Bone marrow (tissue), 2 donors: ENCODE measurements at regions not wholly inside any gene's neighbourhood (a gene's known extent, or its start where the extent isn't known, plus 50 kb on each side); places are given as distances from the start of the nearest gene placed in this dataset.
"Not testable (repeated sequence)": the region's sequence is repeated elsewhere in the genome, so short reads cannot be mapped to it uniquely, and the experiment has no call there.

Experiments
- DNase-seq, 2 donors: peaks; one replicate each; lab custom pipeline; 2025; lab: John Stamatoyannopoulos, UW

DNA sequence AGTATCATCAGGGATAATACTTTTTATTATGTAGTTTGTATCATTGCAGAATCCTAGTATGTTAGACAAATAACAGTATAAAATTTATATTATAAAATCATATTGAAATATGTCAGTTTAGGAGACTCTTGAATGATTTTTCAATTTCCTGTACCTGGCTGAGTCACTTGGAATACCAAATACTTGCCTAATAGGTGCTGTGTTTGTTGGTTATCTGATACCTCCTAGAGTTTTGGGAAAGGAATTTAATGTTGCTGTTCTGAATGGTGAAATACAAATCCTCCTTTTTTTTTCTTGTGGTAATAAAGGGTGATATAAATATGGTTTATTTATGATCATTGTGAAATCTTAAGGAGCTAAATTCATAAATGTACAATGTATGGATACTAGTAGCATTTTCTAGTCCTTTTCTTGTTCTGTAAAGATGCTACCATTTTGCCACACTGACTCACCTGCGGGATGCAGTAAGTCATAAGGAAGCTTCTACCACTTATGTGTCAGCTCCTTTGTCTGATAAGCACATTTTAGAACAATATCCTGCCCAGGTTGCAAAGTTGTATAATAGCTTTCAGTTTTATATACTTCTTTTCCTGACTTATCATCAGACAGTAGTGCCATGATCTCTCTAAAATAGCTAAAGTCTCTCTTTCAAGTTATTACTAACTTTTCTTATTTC is 465.5 kb downstream of the XIRP2 start:
- no peak for DNase-seq

DNA sequence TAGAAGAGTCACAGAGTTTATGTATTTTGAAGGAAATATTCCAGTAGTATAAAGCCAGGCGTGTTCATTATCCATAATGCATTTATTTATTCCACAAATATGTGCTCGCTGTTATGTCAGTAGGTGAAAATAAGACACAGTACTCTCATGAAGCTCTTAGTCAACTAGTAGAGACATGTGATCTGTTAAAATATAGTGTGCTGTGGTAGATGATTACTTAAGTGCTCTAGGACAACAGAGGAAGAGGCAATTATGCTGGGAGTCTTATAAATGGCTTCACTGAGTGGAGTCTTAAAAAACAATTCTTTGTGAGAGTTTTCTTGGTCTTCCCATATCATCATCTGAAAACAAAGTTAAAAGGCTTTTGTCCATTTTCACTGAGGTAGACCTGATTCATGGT is 457.3 kb downstream of the XIRP2 start:
- DNase-seq, result no peak

DNA sequence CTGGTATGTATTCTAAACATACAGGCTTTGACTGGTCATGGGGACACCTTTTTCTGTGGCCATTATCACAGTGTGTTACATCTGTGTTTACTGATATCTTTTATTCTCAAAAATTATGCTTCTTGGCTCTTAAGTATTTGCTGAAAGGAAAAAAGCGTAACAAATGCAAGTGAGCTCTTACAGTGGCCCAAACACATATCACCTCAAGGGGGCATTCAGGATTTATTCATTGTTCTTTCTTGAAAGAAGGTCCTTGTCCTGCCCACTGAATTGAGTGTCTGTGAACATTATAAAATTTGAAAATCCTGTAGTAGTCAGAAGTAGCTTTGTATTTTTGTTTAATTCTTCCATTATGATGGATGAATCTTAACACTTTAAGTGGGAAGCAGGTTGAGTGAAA is 454.5 kb downstream of the XIRP2 start:
- peak in 1 of 2 donors; percentile 0 for DNase-seq

DNA sequence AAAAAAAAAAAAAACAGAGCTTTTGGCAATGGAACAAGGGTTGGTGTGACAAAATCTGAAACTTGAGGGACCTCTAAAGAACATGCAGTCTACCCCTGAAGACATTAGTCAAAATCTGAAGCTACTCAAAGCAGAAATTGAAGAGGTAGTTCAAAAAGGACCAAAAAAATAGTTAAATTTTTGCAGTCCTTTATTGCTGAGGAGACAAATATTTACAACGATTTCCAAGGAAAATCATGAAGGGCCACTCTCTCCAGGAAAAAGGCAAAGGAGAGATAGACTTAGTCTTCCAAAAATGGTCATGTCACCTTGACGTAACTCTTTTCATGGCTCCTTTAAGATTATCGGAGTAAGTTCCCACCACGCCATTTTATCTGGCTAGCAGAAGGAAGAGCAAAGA is 452.0 kb downstream of the XIRP2 start:
- DNase-seq, result no peak

DNA sequence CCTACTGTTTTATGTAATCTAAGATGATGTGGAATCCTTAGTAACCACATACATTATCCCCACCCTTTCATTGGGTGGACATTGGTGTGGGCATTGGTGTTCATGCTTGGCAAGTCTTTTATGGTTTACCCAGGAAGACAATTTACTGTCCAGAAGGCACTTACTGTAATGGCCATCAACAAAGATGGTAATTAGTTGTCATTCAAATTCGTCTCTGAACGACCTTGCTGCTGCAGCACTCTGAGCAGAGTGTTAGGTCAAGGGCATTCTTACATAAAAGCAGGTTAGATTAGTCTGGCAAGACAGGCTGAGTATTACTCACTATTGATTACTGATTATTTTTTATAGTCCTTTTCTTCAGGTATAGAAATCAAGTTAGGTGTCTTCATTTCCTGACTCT is 447.9 kb downstream of the XIRP2 start:
- no peak for DNase-seq

- no peak for DNase-seq
Measured at GRCh38 chr2:167335541-167335992, 447.3 kb downstream of the XIRP2 start.

DNA sequence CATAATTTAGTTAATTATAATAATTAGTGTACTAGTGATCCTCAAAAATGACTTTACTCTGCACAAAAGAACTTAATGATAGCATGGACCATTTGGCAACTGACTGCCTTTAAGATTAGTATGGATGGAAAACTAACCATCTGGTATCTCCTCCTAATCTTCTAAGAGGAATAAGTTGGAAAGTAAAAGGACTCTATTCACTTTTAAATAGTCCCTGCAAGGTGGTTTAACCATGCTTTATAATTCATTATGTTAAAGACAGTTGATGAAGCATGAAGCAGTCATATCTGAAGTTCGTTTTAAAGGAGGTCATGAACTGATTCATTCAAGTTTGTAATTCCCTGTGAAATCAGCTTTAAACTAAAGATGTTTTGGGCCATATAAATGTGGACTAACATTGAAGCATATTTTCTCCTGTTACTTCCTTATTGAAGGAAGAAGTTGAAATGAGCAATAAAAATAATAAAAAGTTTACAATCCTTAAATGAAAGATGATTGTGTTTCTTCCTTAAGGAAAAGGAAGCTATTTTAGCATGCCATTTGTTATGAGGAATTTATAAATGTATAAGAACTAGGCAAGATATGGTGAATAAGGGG is 446.0 kb downstream of the XIRP2 start:
- DNase-seq, result no peak

DNA sequence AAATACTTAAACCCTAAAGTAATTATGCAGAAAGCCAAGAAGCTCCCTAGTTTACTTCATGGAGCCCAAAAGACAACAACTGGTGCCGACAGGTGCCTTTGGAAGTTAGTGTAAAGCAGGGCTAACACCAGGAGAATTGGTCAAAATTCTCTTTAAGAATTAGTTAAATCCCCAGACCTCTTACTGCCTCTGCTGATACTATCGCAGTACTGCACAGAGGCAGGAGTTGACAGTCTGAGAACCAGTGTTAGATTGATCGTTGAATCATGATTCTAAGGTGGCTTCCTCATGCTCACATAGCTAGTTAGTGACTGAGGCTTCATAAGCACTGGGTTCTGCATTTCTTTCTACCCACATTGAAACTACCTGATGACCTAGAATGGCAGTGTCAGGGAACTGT is 445.0 kb downstream of the XIRP2 start:
- DNase-seq, result no peak

DNA sequence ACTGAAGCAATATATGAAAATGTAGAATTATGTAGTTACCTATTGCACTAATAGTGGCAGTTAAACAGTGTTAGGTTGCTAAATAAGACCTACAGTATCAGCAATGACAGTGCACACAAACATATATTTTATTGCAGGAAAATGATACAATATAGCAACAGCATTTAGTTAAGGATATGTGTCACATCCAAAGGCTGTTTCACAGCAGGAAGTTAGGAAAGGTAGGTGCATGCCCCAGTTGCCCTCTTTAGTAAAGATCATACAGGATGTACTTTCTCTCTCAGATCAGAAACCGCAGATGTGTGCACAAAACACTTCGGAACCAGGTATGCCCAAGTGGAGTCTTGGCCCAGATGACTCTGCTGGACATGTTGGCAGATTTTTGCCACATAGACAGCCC is 444.1 kb downstream of the XIRP2 start:
- DNase-seq, result no peak

DNA sequence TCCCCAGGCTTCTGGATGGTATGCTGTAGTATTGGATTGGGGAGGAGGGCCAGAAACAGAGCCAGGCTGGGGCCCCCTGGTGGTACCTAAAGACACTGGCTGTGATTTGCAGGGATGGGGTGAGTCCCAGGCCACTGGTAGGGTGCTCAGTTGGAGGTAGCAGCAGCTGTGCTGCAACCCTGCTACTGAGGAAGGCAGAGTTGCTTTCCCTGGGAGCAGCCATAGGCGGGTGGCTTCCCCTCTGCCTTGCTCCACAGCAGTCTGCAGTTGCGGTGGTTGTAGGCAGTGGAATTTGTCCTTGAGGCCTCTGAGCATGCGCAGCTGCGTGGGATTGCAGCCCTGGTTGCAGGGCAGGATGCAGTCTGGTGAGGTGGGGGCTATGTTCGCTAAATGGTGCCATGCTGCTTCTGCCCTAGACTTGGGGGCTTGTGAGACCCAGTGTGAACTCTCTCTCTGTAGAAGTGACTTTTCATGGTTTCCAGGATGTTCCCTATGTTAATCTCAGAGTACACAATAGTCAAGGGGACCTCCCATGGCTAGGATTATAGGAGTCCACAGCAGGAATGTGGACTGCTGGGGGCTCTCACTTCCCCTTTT is 443.5 kb downstream of the XIRP2 start:
- DNase-seq, result no peak

DNA sequence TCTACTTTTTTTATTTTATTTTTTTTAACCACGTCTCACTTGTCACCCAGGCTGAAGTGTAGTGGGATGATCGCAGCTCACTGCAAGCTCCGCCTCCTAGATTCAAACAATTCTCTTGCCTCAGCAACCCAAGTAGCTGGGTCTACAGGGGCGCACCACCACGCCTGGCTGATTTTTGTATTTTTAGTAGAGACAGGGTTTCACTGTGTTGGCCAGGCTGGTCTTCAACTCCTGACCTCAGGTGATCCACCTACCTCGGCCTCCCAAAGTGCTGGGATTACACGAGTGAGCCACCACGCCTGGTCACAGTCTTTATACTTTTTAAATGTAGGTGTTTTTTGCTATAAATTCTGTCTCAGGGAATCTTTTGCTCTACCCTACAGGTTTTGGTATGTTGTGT is 440.5 kb downstream of the XIRP2 start:
- DNase-seq, result not testable (repeated sequence)

DNA sequence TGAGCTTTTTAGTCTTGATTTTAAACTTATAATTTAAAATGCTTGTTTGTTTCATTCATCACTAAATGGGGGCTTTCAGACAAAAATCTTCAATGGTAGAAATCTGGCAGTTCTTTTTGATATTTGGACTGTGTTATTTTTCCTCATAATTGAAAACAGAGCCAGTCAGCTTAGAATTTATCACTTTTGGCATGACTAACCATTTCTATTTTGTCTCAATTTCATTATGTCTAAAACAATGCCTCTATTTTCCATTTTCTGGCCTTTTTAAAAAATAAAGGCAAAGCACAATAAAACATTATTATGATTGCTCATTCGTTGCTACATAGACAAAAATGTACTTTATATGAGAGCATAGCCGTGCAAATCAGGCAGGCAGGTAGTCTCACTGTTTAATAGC is 434.5 kb downstream of the XIRP2 start:
- no peak for DNase-seq

- no peak for DNase-seq
Measured at GRCh38 chr2:167318581-167318980, 430.3 kb downstream of the XIRP2 start.

GRCh38 chr2:167310442-167310841 is 422.2 kb downstream of the XIRP2 start:
- no peak for DNase-seq
